Fibroblast of villous mesenchyme (primary cell): ENCODE measurements at regions not wholly inside any gene's neighbourhood (a gene's known extent, or its start where the extent isn't known, plus 50 kb on each side); places are given as distances from the start of the nearest gene placed in this dataset.

Experiments used
- DNase-seq: peaks from one replicate; pipeline ENCODE4 v3.0.0-alpha.2; 2010; ENCODE audit warnings: low read depth
- H3K4me3 ChIP-seq: 2 replicates; pipeline ENCODE4 v1.5.1; 2011; ENCODE audit warnings: low read depth, mild to moderate bottlenecking, low read length
- TF ChIP-seq, protein P1 (sequence below): IDR thresholded peaks from 2 replicates; pipeline ENCODE4 v1.5.1; 2012; ENCODE audit warnings: low read depth, mild to moderate bottlenecking, low read length; ENCODE audit not compliant: insufficient read depth

DNA sequence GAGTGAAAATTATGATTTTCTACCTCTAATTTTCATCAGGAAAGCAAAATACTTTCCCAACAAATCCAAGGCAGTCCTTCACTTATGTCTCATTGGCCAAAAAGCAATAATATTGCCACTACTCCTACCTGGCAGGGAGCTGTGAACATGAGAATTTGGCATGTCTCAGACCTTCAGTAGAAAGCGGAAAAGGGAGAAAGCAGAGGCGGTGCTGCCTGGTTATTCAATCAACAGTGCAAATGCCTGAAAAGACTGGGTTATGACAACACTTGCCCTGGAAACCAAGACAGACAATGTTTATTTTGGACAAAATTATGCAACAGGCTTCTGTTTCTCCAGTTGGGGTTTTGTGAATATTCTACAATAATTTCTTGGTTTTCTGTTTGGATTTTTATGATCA lies 194.4 kb downstream of the TAF11L14 start:
- DNase-seq, result peak; percentile 3
- H3K4me3 ChIP-seq, result no peak overlapping the region
- TF ChIP-seq, protein P1, sequence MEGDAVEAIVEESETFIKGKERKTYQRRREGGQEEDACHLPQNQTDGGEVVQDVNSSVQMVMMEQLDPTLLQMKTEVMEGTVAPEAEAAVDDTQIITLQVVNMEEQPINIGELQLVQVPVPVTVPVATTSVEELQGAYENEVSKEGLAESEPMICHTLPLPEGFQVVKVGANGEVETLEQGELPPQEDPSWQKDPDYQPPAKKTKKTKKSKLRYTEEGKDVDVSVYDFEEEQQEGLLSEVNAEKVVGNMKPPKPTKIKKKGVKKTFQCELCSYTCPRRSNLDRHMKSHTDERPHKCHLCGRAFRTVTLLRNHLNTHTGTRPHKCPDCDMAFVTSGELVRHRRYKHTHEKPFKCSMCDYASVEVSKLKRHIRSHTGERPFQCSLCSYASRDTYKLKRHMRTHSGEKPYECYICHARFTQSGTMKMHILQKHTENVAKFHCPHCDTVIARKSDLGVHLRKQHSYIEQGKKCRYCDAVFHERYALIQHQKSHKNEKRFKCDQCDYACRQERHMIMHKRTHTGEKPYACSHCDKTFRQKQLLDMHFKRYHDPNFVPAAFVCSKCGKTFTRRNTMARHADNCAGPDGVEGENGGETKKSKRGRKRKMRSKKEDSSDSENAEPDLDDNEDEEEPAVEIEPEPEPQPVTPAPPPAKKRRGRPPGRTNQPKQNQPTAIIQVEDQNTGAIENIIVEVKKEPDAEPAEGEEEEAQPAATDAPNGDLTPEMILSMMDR, result no peak

DNA sequence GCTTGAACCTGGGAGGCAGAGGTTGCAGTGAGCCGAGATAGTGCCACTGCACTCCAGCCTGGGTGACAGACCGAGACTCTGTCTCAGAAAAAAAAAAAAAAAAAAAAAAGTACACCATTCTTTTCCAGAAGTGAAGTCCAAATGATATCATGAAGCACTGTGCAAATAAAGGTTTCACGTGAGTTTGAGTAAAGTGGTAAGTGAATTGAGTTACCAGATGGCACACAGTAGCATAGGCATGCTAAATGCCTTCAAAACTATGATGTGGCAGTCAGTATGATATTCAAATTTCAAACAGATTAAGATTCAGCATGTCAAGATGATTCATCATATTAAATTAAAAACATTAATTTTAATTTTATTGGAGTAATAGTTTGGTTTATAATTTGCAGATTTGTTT lies 195.2 kb downstream of the TAF11L14 start:
- TF ChIP-seq, protein P1, result no peak
- H3K4me3 ChIP-seq, result no peak overlapping the region
- no peak for DNase-seq

DNA sequence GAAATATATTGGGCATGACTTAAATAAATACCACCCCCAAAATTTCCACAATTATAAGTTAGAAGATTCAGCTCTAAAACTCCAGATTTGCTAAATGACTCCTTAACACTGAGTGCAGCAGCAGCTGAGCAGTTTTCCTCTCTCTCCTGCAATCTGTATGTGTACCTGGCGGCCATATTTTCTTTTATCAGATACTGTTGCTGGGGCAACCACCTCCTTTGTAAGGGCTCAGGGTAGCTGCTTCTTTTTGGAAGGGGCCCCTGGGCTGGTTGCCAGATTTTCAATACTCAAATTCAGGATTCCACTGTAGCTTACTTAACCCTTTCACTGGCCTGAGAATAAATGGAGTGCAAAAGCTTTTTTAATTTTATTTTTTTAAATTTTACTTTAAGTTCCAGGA lies 197.0 kb downstream of the TAF11L14 start:
- no peak for DNase-seq
- H3K4me3 ChIP-seq, result no peak overlapping the region
- TF ChIP-seq, protein P1, result no peak

DNA sequence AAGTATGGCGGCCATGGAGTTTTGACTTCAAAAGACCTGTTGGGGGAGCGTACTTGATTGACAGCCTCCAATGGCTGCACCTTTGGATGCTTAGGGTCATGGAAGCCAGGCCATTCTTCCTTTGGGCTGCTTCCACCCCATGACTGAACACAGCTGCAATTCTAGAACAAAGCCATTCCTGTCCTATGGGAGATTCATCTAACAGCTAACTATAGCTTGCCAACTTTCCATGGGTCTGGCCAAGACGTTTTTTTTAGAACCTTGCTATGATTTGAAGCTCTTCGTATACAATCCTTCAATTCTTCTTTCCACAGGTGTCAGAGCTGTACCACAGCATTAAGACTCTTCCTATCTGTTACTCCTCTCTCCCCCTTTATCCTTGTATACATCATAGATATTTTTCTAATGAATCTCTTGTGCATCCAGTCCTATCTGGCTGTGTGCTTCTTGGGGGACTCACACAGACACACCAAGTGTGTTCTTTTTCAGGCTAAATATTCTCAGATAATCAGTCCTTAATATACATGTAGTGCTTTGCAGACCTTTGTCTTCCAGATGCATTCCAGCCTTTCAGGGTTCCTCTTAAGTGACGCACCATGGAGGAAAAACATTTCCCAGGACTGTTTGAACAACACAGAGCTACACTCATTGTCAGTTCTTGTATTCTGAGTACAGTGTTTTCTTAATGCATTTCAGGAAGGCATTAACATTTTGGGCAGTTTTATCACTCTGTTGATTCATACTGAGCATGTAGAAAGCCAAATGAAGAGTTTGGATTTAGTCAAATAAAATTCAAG lies 198.9 kb downstream of the TAF11L14 start:
- TF ChIP-seq, protein P1, result no peak
- no peak overlapping the region for H3K4me3 ChIP-seq
- DNase-seq, result no peak

DNA sequence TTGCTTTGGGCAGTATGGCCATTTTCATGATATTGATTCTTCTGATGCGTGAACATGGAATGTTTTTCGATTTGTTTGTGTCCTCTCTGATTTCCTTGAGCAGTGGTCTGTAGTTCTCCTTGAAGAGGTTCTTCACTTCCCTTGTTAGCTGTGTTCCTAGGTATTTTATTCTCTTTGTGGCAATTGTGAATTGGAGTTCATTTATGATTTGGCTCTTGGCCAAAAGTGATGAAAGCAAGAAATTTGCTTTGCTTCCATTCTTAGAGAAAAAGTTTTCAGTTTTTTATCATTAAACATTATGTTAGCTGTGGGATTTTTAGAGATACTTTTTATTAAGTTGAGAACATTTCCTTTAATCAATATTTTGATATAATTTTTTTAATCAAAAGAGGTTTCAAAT lies 203.5 kb downstream of the TAF11L14 start:
- H3K4me3 ChIP-seq, result no peak overlapping the region
- DNase-seq, result no peak
- TF ChIP-seq, protein P1, result no peak

DNA sequence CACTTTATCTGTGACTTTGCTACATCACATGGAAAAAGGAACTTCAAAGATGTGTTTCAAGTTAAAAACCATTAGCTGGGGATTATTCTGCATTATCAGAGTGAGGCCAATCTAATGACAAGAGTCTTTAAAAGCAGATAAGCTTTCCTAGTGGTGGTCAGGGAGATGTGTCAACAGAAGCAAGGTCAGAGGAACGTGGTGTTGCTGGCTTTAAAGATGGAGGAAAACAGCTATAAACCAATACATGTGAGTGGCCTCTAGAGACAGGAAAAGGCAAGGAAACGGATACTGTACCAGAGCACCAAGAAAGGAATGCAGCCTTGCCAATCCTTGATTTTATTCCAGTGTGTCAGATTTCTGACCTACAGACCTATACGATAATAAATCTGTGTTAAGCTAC lies 204.2 kb downstream of the TAF11L14 start:
- no peak overlapping the region for H3K4me3 ChIP-seq
- TF ChIP-seq, protein P1, result no peak
- no peak for DNase-seq

DNA sequence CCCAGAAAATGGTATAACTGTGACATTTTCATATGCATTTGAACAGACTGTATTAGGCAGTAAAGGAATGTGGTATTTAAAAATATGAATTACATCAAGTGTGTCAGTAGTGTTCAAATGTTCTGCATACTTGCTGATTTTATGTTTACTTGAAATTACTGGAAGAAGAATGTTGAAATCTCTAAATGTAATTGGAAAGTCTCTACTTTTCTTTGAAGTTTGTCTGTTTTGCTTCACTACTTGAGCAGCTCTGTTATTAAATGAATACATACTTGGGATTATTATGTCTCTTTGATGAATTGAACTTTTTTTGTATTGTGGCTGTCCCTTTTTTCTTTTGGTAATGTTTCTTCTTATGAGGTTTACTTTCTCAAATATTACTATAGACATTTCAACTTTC lies 205.6 kb downstream of the TAF11L14 start:
- DNase-seq, result no peak
- TF ChIP-seq, protein P1, result no peak

More for the DNA sequence above, 205.6 kb downstream of the TAF11L14 start:
- no peak overlapping the region for H3K4me3 ChIP-seq
